ENCODE measurements at regions not wholly inside any gene's neighbourhood (a gene's known extent, or its start where the extent isn't known, plus 50 kb on each side); places are given as distances from the start of the nearest gene placed in this dataset.

- H3K9ac ChIP-seq: no peak overlapping the region
- H2AFZ ChIP-seq (ENCODE audit: low read depth): no peak overlapping the region
- ChIA-PET POLR2A (no interaction called here), CTCF (no interaction called here)
- no peaks in the 10 kb centered on the region for H4K20me1 ChIP-seq (ENCODE audit: insufficient read depth)
- H3K9me2 ChIP-seq: no peaks in the 10 kb centered on the region
- no peaks in the 10 kb centered on the region for H3K9me3 ChIP-seq
- no peak overlapping the region for H3K4me3 ChIP-seq (ENCODE audit: low read depth in 2 of 2, low read length in 1 of 2)
- WGBS (ENCODE audit: low lambda C conversion rate): 32% methylated on average over 14 of the region's 14 CpGs
- no peaks in the 10 kb centered on the region; the same call in 1 of the 2 replicates for H3K27me3 ChIP-seq (ENCODE audit: insufficient read depth)
- no peaks in the 10 kb centered on the region for H3F3A ChIP-seq (replicated peaks; ENCODE audit: insufficient read depth)
- H3K4me1 ChIP-seq (ENCODE audit: control insufficient read depth in 1 of 2, insufficient read depth in 2 of 2, low read depth in 1 of 2, low read length in 1 of 2): no peaks in the 10 kb centered on the region
- H3K36me3 ChIP-seq (replicated peaks in 1 of 2; ENCODE audit: control insufficient read depth in 1 of 2, insufficient read depth in 2 of 2, low read length in 1 of 2): no peaks in the 10 kb centered on the region
- H3K79me2 ChIP-seq (ENCODE audit: insufficient read depth): no peaks in the 10 kb centered on the region
- TF ChIP-seq TCF12 (IDR thresholded peaks at IDR 0.05) (no peak), EP300 (IDR thresholded peaks at IDR 0.05; ENCODE audit: borderline replicate concordance in 1 of 2, low read depth in 1 of 2, low read length in 1 of 2) (no peak), RXRA (IDR thresholded peaks at IDR 0.05; ENCODE audit: borderline replicate concordance, low read depth) (no peak), POLR2AphosphoS5 (IDR thresholded peaks at IDR 0.05; ENCODE audit: low read depth, low read length) (no peak), RCOR1 (IDR thresholded peaks at IDR 0.05; ENCODE audit: low read length) (no peak), MXI1 (IDR thresholded peaks at IDR 0.05; ENCODE audit: low read depth, low read length) (no peak), ZBTB33 (IDR thresholded peaks at IDR 0.05; ENCODE audit: borderline replicate concordance, low read depth) (no peak), FOSL2 (IDR thresholded peaks at IDR 0.05; ENCODE audit: borderline replicate concordance, low read depth) (no peak)
- no peak for DNase-seq
- H3K4me2 ChIP-seq: no peak overlapping the region
- no peak overlapping the region for H3K27ac ChIP-seq (ENCODE audit: low read depth in 2 of 2, low read length in 1 of 2)
Observed at GRCh38 chr13:111451402-111451801, 131.0 kb downstream of the TEX29 start.

- TF ChIP-seq FOXJ3 (CRISPR knock-in tag; IDR thresholded peaks at IDR 0.05) (no peak), USF1 (IDR thresholded peaks at IDR 0.05; ENCODE audit: borderline replicate concordance, low read depth) (no peak), JUND (IDR thresholded peaks at IDR 0.05) (no peak)
- peaks cover 17% of the 10 kb centered on the region for H3K27me3 ChIP-seq (ENCODE audit: insufficient read depth)
- no peaks in the 10 kb centered on the region for H4K20me1 ChIP-seq (ENCODE audit: insufficient read depth)
- H3F3A ChIP-seq (replicated peaks; ENCODE audit: insufficient read depth): no peaks in the 10 kb centered on the region
- POLR2A ChIA-PET: no interaction called here
- no peaks in the 10 kb centered on the region for H3K9me2 ChIP-seq
- H3K4me1 ChIP-seq (ENCODE audit: control insufficient read depth in 1 of 2, insufficient read depth in 2 of 2, low read depth in 1 of 2, low read length in 1 of 2): no peaks in the 10 kb centered on the region
- no peak overlapping the region for H2AFZ ChIP-seq (ENCODE audit: low read depth)
- H3K9ac ChIP-seq: no peak overlapping the region
- no peaks in the 10 kb centered on the region for H3K36me3 ChIP-seq (replicated peaks in 1 of 2; ENCODE audit: control insufficient read depth in 1 of 2, insufficient read depth in 2 of 2, low read length in 1 of 2)
- no peaks in the 10 kb centered on the region for H3K79me2 ChIP-seq (ENCODE audit: insufficient read depth)
- 17% methylated on average over 20 of the region's 20 CpGs for WGBS (ENCODE audit: low lambda C conversion rate)
- no peak overlapping the region for H3K4me3 ChIP-seq (ENCODE audit: low read depth in 2 of 2, low read length in 1 of 2)
- H3K4me2 ChIP-seq: no peak overlapping the region
- H3K27ac ChIP-seq (ENCODE audit: low read depth in 2 of 2, low read length in 1 of 2): no peak overlapping the region
- H3K9me3 ChIP-seq: no peaks in the 10 kb centered on the region
- DNase-seq: no peak
- CTCF ChIA-PET: no interaction called here
Observed at GRCh38 chr13:111456452-111457230, 136.2 kb downstream of the TEX29 start.

Data from SK-N-SH (cell line).